ENCODE measurements at regions not wholly inside any gene's neighbourhood (a gene's known extent, or its start where the extent isn't known, plus 50 kb on each side); places are given as distances from the start of the nearest gene placed in this dataset.

- no peaks in the 10 kb centered on the region for H3K36me3 ChIP-seq
- H3K27me3 ChIP-seq, result no peaks in the 10 kb centered on the region; the same call in 1 of the 2 replicates
- DNase-seq, result no peak
- H3K4me1 ChIP-seq, result no peaks in the 10 kb centered on the region
- no peak overlapping the region for H3K4me3 ChIP-seq (ENCODE audit: low read depth, low read length)
- H3K9me3 ChIP-seq, result no peaks in the 10 kb centered on the region
- TF ChIP-seq CTCF (IDR thresholded peaks at IDR 0.05; ENCODE audit: low read depth, low read length), result no peak
Measured at GRCh38 chr12:68406911-68407310, 74.7 kb upstream of the MDM1 start.

- TF ChIP-seq CTCF (IDR thresholded peaks at IDR 0.05; ENCODE audit: low read depth, low read length), result no peak
- DNase-seq, result no peak
- H3K4me1 ChIP-seq, result no peaks in the 10 kb centered on the region
- H3K36me3 ChIP-seq, result no peaks in the 10 kb centered on the region
- H3K9me3 ChIP-seq, result no peaks in the 10 kb centered on the region
- H3K27me3 ChIP-seq, result no peaks in the 10 kb centered on the region
- H3K4me3 ChIP-seq (ENCODE audit: low read depth, low read length), result no peak overlapping the region
Measured at GRCh38 chr12:68410018-68410660, 78.0 kb upstream of the MDM1 start.

- Histone ChIP-seq H3K9me3 (no peaks in the 10 kb centered on the region), H3K27me3 (no peaks in the 10 kb centered on the region), H3K4me1 (no peaks in the 10 kb centered on the region), H3K4me3 (ENCODE audit: low read depth, low read length) (no peak overlapping the region), H3K36me3 (no peaks in the 10 kb centered on the region)
- no peak for TF ChIP-seq CTCF (IDR thresholded peaks at IDR 0.05; ENCODE audit: low read depth, low read length)
- no peak for DNase-seq
Measured at GRCh38 chr12:68411371-68411770, 79.2 kb upstream of the MDM1 start.

GRCh38 chr12:68414988-68415387 is 82.8 kb upstream of the MDM1 start:
- no peaks in the 10 kb centered on the region for H3K27me3 ChIP-seq
- DNase-seq, result no peak
- H3K4me1 ChIP-seq, result no peaks in the 10 kb centered on the region
- no peak for TF ChIP-seq CTCF (IDR thresholded peaks at IDR 0.05; ENCODE audit: low read depth, low read length)
- no peak overlapping the region for H3K4me3 ChIP-seq (ENCODE audit: low read depth, low read length)
- no peaks in the 10 kb centered on the region for H3K36me3 ChIP-seq
- H3K9me3 ChIP-seq, result no peaks in the 10 kb centered on the region

GRCh38 chr12:68416350-68416749 is 84.2 kb upstream of the MDM1 start:
- H3K9me3 ChIP-seq, result no peaks in the 10 kb centered on the region

More at GRCh38 chr12:68416350-68416749, 84.2 kb upstream of the MDM1 start:
- Histone ChIP-seq H3K27me3 (no peaks in the 10 kb centered on the region), H3K4me3 (ENCODE audit: low read depth, low read length) (no peak overlapping the region), H3K4me1 (no peaks in the 10 kb centered on the region), H3K36me3 (no peaks in the 10 kb centered on the region)
- DNase-seq, result no peak
- no peak for TF ChIP-seq CTCF (IDR thresholded peaks at IDR 0.05; ENCODE audit: low read depth, low read length)

Data from BE2C (cell line).